Astrocyte (in vitro differentiated cells and primary cell): ENCODE measurements at regions not wholly inside any gene's neighbourhood (a gene's known extent, or its start where the extent isn't known, plus 50 kb on each side); places are given as distances from the start of the nearest gene placed in this dataset.

Experiments
- CTCF ChIP-seq: IDR thresholded peaks from 2 replicates; pipeline ENCODE4 v1.5.1; 2011; ENCODE audit warnings: low read depth, mild to moderate bottlenecking, inconsistent platforms, low read length, moderate library complexity; ENCODE audit not compliant: insufficient read depth
- EZH2 ChIP-seq: IDR thresholded peaks from 2 replicates; pipeline ENCODE4 v1.6.1; 2012; ENCODE audit warnings: mild to moderate bottlenecking, low read length, inconsistent platforms; ENCODE audit not compliant: insufficient read depth

DNA sequence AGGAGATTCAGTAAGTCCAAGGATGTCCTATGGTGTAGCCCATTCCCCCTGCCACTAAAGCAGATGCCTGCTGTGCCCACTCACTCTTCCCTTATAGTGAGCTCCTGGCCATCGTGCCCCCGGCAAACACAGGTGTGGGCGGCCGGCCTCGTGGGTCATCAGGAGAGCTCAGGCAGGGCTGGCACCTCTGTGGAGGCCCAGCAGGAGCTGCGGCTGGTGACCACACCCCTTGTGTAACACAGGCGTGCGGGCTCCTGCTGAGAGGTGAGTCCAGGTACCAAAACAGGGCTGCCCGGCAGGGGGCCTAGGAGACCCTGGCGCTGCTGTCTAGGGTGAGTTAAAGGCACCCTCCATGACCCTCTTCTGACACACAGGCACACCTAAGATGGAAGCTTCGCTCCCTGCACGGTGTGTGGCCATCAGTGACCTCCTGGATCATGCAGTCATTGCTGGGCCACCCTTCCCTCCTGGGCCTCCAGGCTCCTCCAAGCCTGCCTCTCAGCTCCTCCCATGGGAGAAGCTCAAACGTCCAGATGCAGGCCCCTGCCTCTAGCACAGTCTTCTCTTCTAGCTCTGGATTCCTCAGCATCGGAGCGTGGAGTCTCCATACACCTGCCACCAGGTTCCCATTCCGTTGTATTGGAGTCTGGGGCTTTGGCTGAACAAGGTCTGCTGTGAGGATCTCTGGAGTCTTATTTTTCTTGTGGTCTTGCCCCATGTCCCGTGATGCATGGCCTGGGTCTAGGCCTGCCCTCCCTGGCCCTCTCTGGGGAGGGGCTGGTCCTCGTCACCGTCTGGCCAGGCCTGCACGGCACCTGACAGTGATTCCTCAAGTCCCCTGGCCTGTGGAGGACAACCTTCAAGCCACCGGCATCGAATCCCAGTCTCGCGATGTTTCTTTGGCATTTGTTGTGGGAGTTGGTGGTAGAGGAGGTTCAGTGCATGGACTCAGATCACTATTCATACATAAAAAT, 246.9 kb downstream of the ACKR3 start:
- TF ChIP-seq CTCF: no peak
- TF ChIP-seq EZH2: no peak
